HG03469 (cell line): ENCODE measurements at regions not wholly inside any gene's neighbourhood (a gene's known extent, or its start where the extent isn't known, plus 50 kb on each side); places are given as distances from the start of the nearest gene placed in this dataset.
"Not testable (repeated sequence)": the region's sequence is repeated elsewhere in the genome, so short reads cannot be mapped to it uniquely, and the experiment has no call there.

Experiments
- ATAC-seq: cut with Tn5 transposase; IDR thresholded peaks from one replicate; pipeline ENCODE4 v1.9.1; 2021; ENCODE audit warnings: mild to moderate bottlenecking, moderate library complexity, moderate number of reproducible peaks; ENCODE audit not compliant: unreplicated experiment

DNA sequence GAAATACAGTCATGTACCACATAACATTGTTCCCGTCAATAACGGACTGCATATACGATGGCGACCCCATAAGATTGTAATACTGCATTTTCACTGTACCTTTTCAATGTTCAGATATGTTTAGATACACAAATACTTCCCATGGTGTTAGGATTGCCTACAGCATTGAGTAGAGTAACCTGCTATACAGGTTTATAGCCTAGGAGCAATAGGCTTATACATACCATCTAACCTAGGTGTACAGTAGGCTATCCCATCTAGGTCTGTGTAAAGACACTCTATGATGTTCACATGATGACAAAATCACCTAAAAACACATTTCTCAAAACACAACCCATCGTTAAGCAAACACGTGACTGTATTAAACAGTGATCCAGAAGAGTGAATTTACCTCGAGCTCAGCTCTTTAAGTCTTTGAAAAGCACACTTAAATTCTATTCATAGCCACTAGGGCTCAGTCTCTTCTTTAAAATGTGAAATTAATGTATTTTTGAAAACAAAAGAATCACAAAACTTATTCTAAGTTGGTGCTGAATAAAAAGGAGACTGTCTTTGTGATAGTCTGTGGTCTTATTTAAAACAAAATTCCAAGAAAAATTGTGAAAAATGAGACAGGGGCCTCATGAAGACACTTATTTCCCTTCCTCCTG is 239.1 kb upstream of the ARID2 start:
- no peak for ATAC-seq

DNA sequence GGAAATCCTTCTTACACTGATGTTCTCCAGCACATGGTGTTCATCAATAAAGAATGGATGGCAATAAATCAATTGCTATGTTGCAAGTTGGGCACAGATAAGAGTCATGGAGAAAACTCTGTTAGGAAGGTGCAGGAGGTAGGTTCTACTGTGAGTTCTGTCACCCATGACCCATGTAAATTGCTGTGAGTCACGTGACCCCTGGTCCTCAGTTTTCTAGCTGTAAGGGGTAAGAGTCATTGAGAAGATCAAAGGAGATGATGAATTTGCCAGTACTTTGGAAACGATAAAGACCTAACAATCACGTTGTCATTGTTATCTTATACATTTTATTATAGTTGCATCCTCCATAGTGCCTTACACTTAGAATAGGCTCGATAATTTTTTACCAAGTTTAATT is 235.2 kb upstream of the ARID2 start:
- ATAC-seq = no peak

- ATAC-seq = no peak
These were observed 230.9 kb upstream of the ARID2 start for GRCh38 chr12:45498645-45499044.

DNA sequence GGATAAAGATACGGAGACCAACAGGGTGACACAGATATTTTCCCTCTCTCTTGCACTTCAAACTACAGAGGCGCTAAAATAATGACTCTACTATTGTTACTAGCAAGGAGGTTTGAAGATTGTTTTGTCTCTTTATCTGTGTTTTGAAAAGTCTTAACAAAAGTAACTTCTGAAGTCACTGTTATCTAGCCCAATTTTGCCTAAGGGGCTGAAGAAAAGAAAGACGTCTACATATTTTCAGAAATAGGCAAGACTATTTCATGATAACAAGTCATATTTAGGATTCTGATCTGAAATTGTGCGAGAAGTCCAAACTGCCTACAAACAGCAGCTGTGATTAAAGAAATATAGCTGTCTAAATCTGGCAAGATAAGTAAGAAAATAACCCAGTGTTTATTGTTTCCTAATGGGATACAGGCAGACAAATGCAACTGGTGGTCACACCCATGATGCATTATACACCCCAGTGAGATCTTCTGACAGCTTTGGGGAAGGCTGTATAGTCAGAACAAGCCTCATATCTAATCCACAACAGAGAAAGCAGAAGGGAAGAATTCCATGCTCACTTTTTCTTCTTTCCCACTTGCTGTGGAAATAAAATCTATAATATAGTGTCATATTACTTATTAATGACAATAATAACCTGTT is 226.9 kb upstream of the ARID2 start:
- ATAC-seq = no peak

DNA sequence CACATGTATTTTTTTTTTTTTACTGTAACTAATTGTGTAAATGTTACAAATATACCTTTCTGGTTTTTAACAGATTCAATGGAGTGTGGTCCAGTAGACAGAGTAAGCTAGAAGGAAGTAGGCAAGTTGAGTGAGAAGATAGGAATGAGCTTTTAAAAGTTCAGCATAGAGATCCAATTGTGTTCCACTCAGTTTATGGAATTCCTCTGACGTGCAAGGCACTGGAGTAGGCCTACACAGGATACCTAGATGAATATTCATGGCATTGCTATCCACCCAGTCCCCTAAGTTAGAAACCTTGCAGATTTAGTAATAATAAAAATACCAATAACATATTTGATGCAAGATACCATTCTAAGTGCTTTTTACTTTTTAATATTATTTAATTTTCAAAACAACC is 225.6 kb upstream of the ARID2 start:
- ATAC-seq = no peak

DNA sequence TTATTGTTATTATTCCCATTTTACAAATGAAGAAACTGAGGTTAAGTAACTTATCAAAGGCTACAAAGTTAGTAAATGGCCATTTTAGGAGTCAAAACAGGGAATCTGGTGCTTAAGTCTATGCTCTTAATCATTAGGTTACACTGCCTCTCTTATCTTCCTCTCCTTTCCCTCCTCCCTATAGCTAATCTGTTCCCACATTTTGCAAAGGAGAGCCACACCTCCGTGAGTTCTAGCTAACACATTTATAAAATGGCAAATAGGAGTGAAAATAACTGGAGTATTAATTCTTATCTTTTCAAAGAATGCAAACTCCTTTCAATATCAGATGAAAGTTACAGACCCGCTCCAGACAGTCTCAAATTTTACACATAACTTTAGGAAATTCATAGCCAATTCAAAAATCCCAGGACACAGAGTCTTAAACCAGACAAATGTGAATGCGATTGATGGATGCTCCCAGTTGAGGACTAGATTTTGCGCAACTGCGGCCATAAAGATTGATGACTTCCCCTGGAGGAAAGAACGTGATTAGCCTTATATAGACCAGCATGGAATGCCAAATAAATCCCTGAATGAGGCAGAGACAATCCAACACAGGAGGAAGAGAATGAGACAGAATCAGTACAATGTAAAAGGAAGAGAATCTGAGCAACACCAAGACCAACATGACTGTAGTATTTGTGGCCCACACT is 225.0 kb upstream of the ARID2 start:
- no peak for ATAC-seq

DNA sequence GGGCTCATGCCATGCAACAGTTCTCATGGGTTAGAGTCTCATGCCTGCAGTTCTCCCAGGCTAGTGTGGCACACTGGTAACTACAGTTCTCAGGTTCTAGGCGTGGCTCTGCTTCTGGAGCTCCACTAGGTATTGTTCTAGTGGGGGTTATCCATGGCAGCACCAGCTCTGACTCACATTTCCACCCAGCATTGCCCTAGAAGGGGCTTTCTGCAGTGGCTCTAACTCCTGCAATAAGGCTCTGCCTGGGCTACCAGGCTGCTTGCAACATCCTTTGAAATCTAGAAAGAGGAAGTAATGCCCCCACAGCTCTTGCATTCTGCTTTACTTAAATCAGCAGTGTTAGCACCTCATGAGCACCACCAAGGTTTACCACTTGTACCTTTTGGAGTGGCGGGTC is 220.3 kb upstream of the ARID2 start:
- ATAC-seq = no peak

GRCh38 chr12:45509621-45510020 is 219.9 kb upstream of the ARID2 start:
- no peak for ATAC-seq

- ATAC-seq = no peak
These were observed 212.1 kb upstream of the ARID2 start for GRCh38 chr12:45517381-45517780.

DNA sequence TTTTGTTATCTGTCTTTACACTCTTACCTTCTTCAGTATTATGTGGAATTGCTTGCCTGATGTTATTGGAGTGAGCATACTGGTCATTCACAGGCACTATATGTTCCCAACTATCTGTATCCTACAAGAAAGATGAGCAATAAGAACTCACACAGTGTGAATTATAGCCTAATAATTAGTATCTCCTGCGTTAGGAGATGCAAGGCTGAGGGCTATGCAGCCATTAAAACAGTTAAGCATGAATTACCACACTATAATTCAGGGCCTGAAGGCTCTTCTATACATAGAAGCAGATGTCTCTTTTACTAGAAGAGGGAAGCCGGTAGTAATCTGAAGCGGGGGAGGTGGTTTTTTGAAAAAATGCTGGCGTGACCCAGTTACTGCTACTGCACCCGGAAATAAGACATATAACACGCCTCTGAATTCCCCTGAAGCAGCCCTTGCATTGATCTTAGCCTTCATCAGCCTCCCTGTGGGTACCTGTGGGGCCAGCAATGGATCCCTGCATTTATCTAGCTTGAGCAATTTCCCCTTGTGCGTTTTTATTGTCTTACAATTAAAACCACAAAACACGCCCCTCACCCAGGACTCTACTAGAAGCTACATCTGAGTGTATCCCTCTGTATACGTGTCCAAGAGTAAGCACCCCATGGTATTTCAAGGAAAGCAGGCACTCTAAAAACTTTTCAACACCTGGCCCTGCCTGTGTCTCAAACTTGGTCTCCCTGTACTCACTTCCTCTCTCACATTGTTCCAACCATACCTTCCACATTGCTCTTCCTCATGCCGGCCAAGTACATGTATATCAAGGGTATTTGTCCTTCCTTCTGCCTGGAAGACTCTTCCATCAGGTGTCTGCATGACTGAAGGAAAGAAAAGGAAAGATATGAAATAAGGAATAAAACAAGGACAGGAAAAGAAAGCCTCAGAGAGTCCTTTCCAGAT is 210.9 kb upstream of the ARID2 start:
- ATAC-seq = no peak

DNA sequence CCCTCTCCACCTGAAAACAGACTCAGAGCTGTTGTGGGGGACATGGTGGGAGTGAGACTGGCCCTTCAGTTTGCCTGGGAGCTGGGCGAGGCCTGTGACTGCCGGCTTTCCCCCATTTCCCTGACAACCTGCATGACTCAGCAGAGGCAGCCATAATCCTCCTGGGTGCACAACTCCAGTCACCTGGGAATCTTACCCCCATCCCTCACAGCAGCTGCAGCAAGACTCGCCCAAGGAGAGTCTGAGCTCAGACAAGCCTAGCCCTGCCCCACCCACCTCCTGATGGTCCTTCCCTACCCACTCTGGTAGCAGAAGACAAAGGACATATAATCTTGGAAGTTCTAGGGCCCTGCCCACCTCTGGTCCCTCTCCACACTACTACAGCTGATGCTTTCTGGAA is 207.3 kb upstream of the ARID2 start:
- no peak for ATAC-seq

GRCh38 chr12:45526823-45527222 is 202.7 kb upstream of the ARID2 start:
- ATAC-seq = not testable (repeated sequence)

GRCh38 chr12:45532113-45532512 is 197.4 kb upstream of the ARID2 start:
- no peak for ATAC-seq

DNA sequence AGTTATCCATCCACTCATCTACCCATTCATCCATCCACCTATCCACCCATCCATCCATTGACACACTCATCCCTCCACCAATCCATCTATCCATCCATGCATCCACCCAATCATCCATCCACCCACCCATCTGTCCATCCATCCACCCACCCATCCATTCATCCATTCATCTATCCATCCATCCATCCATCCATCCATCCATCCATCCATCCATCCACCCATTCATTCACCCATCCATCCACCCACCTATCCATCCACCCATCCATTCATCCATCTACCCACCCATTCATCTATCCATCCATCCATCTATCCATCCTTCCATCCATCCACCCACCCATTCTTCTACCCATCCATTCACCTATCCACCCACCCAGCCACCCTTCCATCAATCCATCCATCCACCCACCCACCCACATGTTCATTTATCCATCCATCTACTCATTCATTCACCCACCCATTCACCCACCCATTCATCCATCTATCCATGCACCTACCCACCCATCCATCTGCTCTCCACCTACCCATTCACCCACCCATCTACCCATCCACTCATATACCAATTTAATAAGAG is 193.8 kb upstream of the ARID2 start:
- no peak for ATAC-seq

- ATAC-seq = no peak
These were observed 193.2 kb upstream of the ARID2 start for GRCh38 chr12:45536284-45536683.

DNA sequence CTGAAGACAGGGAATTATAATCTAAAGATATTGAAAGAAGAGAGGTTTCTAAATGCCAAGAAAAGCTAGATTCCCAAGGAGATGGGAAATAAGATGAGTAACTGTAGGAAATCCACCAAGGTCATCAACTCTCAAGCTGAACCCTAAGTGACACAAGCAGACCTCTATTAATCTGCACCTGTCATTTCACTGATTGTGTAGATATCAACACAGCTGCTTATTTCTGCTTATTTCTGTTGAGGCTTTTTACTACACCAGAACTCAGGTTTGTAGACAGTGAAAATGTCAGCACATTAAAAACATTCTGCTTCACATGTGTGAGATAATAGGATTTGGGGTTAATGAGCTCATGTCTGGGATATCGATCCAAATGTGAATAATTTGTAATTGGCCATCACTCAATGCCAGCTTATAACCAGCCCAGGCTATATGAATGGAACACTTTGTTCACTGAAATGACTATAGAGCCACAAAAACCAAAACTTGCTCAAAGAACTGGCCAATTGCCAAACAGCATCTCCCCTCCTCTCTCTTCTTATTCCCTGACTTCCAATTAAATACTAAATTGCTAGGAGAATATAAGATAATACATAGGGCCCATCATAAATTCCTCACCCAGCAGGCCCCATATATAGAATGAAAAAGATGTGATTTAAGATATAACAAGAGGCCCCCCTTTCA is 188.7 kb upstream of the ARID2 start:
- ATAC-seq = no peak

DNA sequence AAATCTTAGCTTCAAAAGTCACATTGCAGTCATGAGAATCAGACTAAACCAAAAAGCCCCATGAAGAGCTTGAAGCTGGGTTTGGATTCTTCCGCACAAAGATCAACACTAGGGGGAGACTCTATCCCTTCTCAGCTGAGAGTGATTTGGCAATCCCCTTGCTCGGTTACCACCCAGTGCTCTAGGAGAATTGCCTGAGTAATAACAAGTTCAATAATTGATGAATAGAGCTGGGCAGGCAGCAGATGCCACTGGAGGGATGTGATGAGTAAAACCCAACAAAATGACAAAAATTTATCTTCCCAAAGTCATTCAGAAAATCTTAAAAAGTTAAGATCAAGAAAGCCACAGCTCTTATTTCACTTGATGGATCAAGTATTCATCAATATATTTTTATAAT is 185.6 kb upstream of the ARID2 start:
- ATAC-seq = peak; percentile 69

GRCh38 chr12:45546545-45546944 is 183.0 kb upstream of the ARID2 start:
- ATAC-seq = no peak

GRCh38 chr12:45547132-45547531 is 182.4 kb upstream of the ARID2 start:
- ATAC-seq = no peak

GRCh38 chr12:45547822-45548221 is 181.7 kb upstream of the ARID2 start:
- ATAC-seq = no peak
